ENCODE measurements at regions not wholly inside any gene's neighbourhood (a gene's known extent, or its start where the extent isn't known, plus 50 kb on each side); places are given as distances from the start of the nearest gene placed in this dataset.

GRCh38 chr13:105338773-105339172 is 1196.7 kb downstream of the EFNB2 start:
- no peaks in the 10 kb centered on the region for H3K4me1 ChIP-seq (ENCODE audit: control insufficient read depth, insufficient read depth, low read length, poor library complexity, severe bottlenecking)
- H3K9me3 ChIP-seq (ENCODE audit: control insufficient read depth, low read length): no peaks in the 10 kb centered on the region
- H3K27me3 ChIP-seq (replicated peaks; ENCODE audit: control insufficient read depth, insufficient read depth, low read length, poor library complexity, severe bottlenecking): no peaks in the 10 kb centered on the region

GRCh38 chr13:105338006-105338405 is 1197.5 kb downstream of the EFNB2 start:
- no peaks in the 10 kb centered on the region for H3K4me1 ChIP-seq (ENCODE audit: control insufficient read depth, insufficient read depth, low read length, poor library complexity, severe bottlenecking)
- no peak overlapping the region for H3K27ac ChIP-seq (ENCODE audit: insufficient read depth, low read length, poor library complexity, severe bottlenecking)
- no peaks in the 10 kb centered on the region for H3K36me3 ChIP-seq (ENCODE audit: control insufficient read depth, insufficient read depth, low read length)
- H3K4me3 ChIP-seq (ENCODE audit: insufficient read depth, low read depth, low read length, poor library complexity, severe bottlenecking): no peak overlapping the region
- no peak for DNase-seq
- H3K9me3 ChIP-seq (ENCODE audit: control insufficient read depth, low read length): no peaks in the 10 kb centered on the region
- H3K27me3 ChIP-seq (replicated peaks; ENCODE audit: control insufficient read depth, insufficient read depth, low read length, poor library complexity, severe bottlenecking): no peaks in the 10 kb centered on the region

More at GRCh38 chr13:105338773-105339172, 1196.7 kb downstream of the EFNB2 start:
- H3K4me3 ChIP-seq (ENCODE audit: insufficient read depth, low read depth, low read length, poor library complexity, severe bottlenecking): no peak overlapping the region
- no peaks in the 10 kb centered on the region for H3K36me3 ChIP-seq (ENCODE audit: control insufficient read depth, insufficient read depth, low read length)
- DNase-seq: no peak
- H3K27ac ChIP-seq (ENCODE audit: insufficient read depth, low read length, poor library complexity, severe bottlenecking): no peak overlapping the region

- no peak for DNase-seq
Measured at GRCh38 chr13:105336706-105337576, 1198.5 kb downstream of the EFNB2 start.

GRCh38 chr13:105334211-105334610 is 1201.3 kb downstream of the EFNB2 start:
- Histone ChIP-seq H3K4me3 (ENCODE audit: insufficient read depth, low read depth, low read length, poor library complexity, severe bottlenecking) (no peak overlapping the region), H3K4me1 (ENCODE audit: control insufficient read depth, insufficient read depth, low read length, poor library complexity, severe bottlenecking) (no peaks in the 10 kb centered on the region), H3K9me3 (ENCODE audit: control insufficient read depth, low read length) (peaks cover 2% of the 10 kb centered on the region), H3K27me3 (replicated peaks; ENCODE audit: control insufficient read depth, insufficient read depth, low read length, poor library complexity, severe bottlenecking) (no peaks in the 10 kb centered on the region), H3K36me3 (ENCODE audit: control insufficient read depth, insufficient read depth, low read length) (no peaks in the 10 kb centered on the region), H3K27ac (ENCODE audit: insufficient read depth, low read length, poor library complexity, severe bottlenecking) (no peak overlapping the region)
- DNase-seq: no peak

More at GRCh38 chr13:105336706-105337576, 1198.5 kb downstream of the EFNB2 start:
- no peaks in the 10 kb centered on the region for H3K36me3 ChIP-seq (ENCODE audit: control insufficient read depth, insufficient read depth, low read length)
- no peak overlapping the region for H3K27ac ChIP-seq (ENCODE audit: insufficient read depth, low read length, poor library complexity, severe bottlenecking)
- no peaks in the 10 kb centered on the region for H3K27me3 ChIP-seq (replicated peaks; ENCODE audit: control insufficient read depth, insufficient read depth, low read length, poor library complexity, severe bottlenecking)
- no peaks in the 10 kb centered on the region for H3K9me3 ChIP-seq (ENCODE audit: control insufficient read depth, low read length)
- no peak overlapping the region for H3K4me3 ChIP-seq (ENCODE audit: insufficient read depth, low read depth, low read length, poor library complexity, severe bottlenecking)
- H3K4me1 ChIP-seq (ENCODE audit: control insufficient read depth, insufficient read depth, low read length, poor library complexity, severe bottlenecking): no peaks in the 10 kb centered on the region

GRCh38 chr13:105333416-105333815 is 1202.0 kb downstream of the EFNB2 start:
- Histone ChIP-seq H3K4me3 (ENCODE audit: insufficient read depth, low read depth, low read length, poor library complexity, severe bottlenecking) (no peak overlapping the region), H3K27ac (ENCODE audit: insufficient read depth, low read length, poor library complexity, severe bottlenecking) (no peak overlapping the region), H3K4me1 (ENCODE audit: control insufficient read depth, insufficient read depth, low read length, poor library complexity, severe bottlenecking) (no peaks in the 10 kb centered on the region), H3K36me3 (ENCODE audit: control insufficient read depth, insufficient read depth, low read length) (no peaks in the 10 kb centered on the region), H3K27me3 (replicated peaks; ENCODE audit: control insufficient read depth, insufficient read depth, low read length, poor library complexity, severe bottlenecking) (no peaks in the 10 kb centered on the region), H3K9me3 (ENCODE audit: control insufficient read depth, low read length) (peaks cover 2% of the 10 kb centered on the region)
- no peak for DNase-seq

- H3K27me3 ChIP-seq (replicated peaks; ENCODE audit: control insufficient read depth, insufficient read depth, low read length, poor library complexity, severe bottlenecking): no peaks in the 10 kb centered on the region
- no peak overlapping the region for H3K27ac ChIP-seq (ENCODE audit: insufficient read depth, low read length, poor library complexity, severe bottlenecking)
- peaks cover 2% of the 10 kb centered on the region for H3K9me3 ChIP-seq (ENCODE audit: control insufficient read depth, low read length)
- H3K4me1 ChIP-seq (ENCODE audit: control insufficient read depth, insufficient read depth, low read length, poor library complexity, severe bottlenecking): no peaks in the 10 kb centered on the region
- DNase-seq: no peak
- no peaks in the 10 kb centered on the region for H3K36me3 ChIP-seq (ENCODE audit: control insufficient read depth, insufficient read depth, low read length)
- no peak overlapping the region for H3K4me3 ChIP-seq (ENCODE audit: insufficient read depth, low read depth, low read length, poor library complexity, severe bottlenecking)
Measured at GRCh38 chr13:105329359-105329758, 1206.1 kb downstream of the EFNB2 start.

GRCh38 chr13:105328212-105328611 is 1207.2 kb downstream of the EFNB2 start:
- Histone ChIP-seq H3K27me3 (replicated peaks; ENCODE audit: control insufficient read depth, insufficient read depth, low read length, poor library complexity, severe bottlenecking) (no peaks in the 10 kb centered on the region), H3K4me1 (ENCODE audit: control insufficient read depth, insufficient read depth, low read length, poor library complexity, severe bottlenecking) (no peaks in the 10 kb centered on the region), H3K9me3 (ENCODE audit: control insufficient read depth, low read length) (peaks cover 2% of the 10 kb centered on the region), H3K36me3 (ENCODE audit: control insufficient read depth, insufficient read depth, low read length) (no peaks in the 10 kb centered on the region), H3K27ac (ENCODE audit: insufficient read depth, low read length, poor library complexity, severe bottlenecking) (no peak overlapping the region), H3K4me3 (ENCODE audit: insufficient read depth, low read depth, low read length, poor library complexity, severe bottlenecking) (no peak overlapping the region)
- DNase-seq: no peak

- Histone ChIP-seq H3K4me1 (ENCODE audit: control insufficient read depth, insufficient read depth, low read length, poor library complexity, severe bottlenecking) (no peaks in the 10 kb centered on the region), H3K27ac (ENCODE audit: insufficient read depth, low read length, poor library complexity, severe bottlenecking) (no peak overlapping the region), H3K9me3 (ENCODE audit: control insufficient read depth, low read length) (peaks cover 2% of the 10 kb centered on the region), H3K36me3 (ENCODE audit: control insufficient read depth, insufficient read depth, low read length) (no peaks in the 10 kb centered on the region), H3K27me3 (replicated peaks; ENCODE audit: control insufficient read depth, insufficient read depth, low read length, poor library complexity, severe bottlenecking) (no peaks in the 10 kb centered on the region), H3K4me3 (ENCODE audit: insufficient read depth, low read depth, low read length, poor library complexity, severe bottlenecking) (no peak overlapping the region)
- DNase-seq: no peak
Measured at GRCh38 chr13:105327581-105328126, 1207.8 kb downstream of the EFNB2 start.

GRCh38 chr13:105319875-105320274 is 1215.6 kb downstream of the EFNB2 start:
- DNase-seq: no peak
- Histone ChIP-seq H3K27ac (ENCODE audit: insufficient read depth, low read length, poor library complexity, severe bottlenecking) (no peak overlapping the region), H3K36me3 (ENCODE audit: control insufficient read depth, insufficient read depth, low read length) (no peaks in the 10 kb centered on the region), H3K4me1 (ENCODE audit: control insufficient read depth, insufficient read depth, low read length, poor library complexity, severe bottlenecking) (no peaks in the 10 kb centered on the region), H3K27me3 (replicated peaks; ENCODE audit: control insufficient read depth, insufficient read depth, low read length, poor library complexity, severe bottlenecking) (no peaks in the 10 kb centered on the region), H3K4me3 (ENCODE audit: insufficient read depth, low read depth, low read length, poor library complexity, severe bottlenecking) (no peak overlapping the region), H3K9me3 (ENCODE audit: control insufficient read depth, low read length) (no peaks in the 10 kb centered on the region)

GRCh38 chr13:105316731-105317130 is 1218.7 kb downstream of the EFNB2 start:
- H3K4me3 ChIP-seq (ENCODE audit: insufficient read depth, low read depth, low read length, poor library complexity, severe bottlenecking): no peak overlapping the region
- no peaks in the 10 kb centered on the region for H3K27me3 ChIP-seq (replicated peaks; ENCODE audit: control insufficient read depth, insufficient read depth, low read length, poor library complexity, severe bottlenecking)

More at GRCh38 chr13:105316731-105317130, 1218.7 kb downstream of the EFNB2 start:
- DNase-seq: no peak
- H3K36me3 ChIP-seq (ENCODE audit: control insufficient read depth, insufficient read depth, low read length): no peaks in the 10 kb centered on the region
- no peaks in the 10 kb centered on the region for H3K4me1 ChIP-seq (ENCODE audit: control insufficient read depth, insufficient read depth, low read length, poor library complexity, severe bottlenecking)
- no peaks in the 10 kb centered on the region for H3K9me3 ChIP-seq (ENCODE audit: control insufficient read depth, low read length)
- no peak overlapping the region for H3K27ac ChIP-seq (ENCODE audit: insufficient read depth, low read length, poor library complexity, severe bottlenecking)
